ENCODE measurements at regions not wholly inside any gene's neighbourhood (a gene's known extent, or its start where the extent isn't known, plus 50 kb on each side); places are given as distances from the start of the nearest gene placed in this dataset.

GRCh38 chr11:70796648-70797227, 398.4 kb downstream of the CTTN start:
- DNase-seq (ENCODE audit: low spot score), result no peak

GRCh38 chr11:70798296-70798695, 400.0 kb downstream of the CTTN start:
- DNase-seq (ENCODE audit: low spot score), result no peak

GRCh38 chr11:70799386-70799785, 401.1 kb downstream of the CTTN start:
- no peak for DNase-seq (ENCODE audit: low spot score)

- no peak for DNase-seq (ENCODE audit: low spot score)
Observed at GRCh38 chr11:70802185-70802584, 403.9 kb downstream of the CTTN start.

GRCh38 chr11:70804139-70804837, 406.0 kb downstream of the CTTN start:
- no peak for DNase-seq (ENCODE audit: low spot score)

- no peak for DNase-seq (ENCODE audit: low spot score)
Observed at GRCh38 chr11:70805243-70805642, 406.9 kb downstream of the CTTN start.

- DNase-seq (ENCODE audit: low spot score), result no peak
Observed at GRCh38 chr11:70805971-70806370, 407.6 kb downstream of the CTTN start.

GRCh38 chr11:70806461-70807194, 408.3 kb downstream of the CTTN start:
- DNase-seq (ENCODE audit: low spot score), result no peak

GRCh38 chr11:70807195-70807543, 408.8 kb downstream of the CTTN start:
- no peak for DNase-seq (ENCODE audit: low spot score)

- no peak for DNase-seq (ENCODE audit: low spot score)
Observed at GRCh38 chr11:70808686-70809375, 410.5 kb downstream of the CTTN start.

GRCh38 chr11:70810133-70810532, 411.8 kb downstream of the CTTN start:
- no peak for DNase-seq (ENCODE audit: low spot score)

- DNase-seq (ENCODE audit: low spot score), result no peak
Observed at GRCh38 chr11:70810681-70811080, 412.4 kb downstream of the CTTN start.

- no peak for DNase-seq (ENCODE audit: low spot score)
Observed at GRCh38 chr11:70811483-70811882, 413.2 kb downstream of the CTTN start.

GRCh38 chr11:70811915-70812314, 413.6 kb downstream of the CTTN start:
- DNase-seq (ENCODE audit: low spot score), result no peak

- DNase-seq (ENCODE audit: low spot score), result no peak
Observed at GRCh38 chr11:70812472-70812871, 414.1 kb downstream of the CTTN start.

GRCh38 chr11:70813651-70814050, 415.3 kb downstream of the CTTN start:
- DNase-seq (ENCODE audit: low spot score), result no peak

- no peak for DNase-seq (ENCODE audit: low spot score)
Observed at GRCh38 chr11:70815485-70815832, 417.1 kb downstream of the CTTN start.

GRCh38 chr11:70816156-70816678, 417.9 kb downstream of the CTTN start:
- no peak for DNase-seq (ENCODE audit: low spot score)

- DNase-seq (ENCODE audit: low spot score), result no peak
Observed at GRCh38 chr11:70818351-70818750, 420.0 kb downstream of the CTTN start.

- DNase-seq (ENCODE audit: low spot score), result no peak
Observed at GRCh38 chr11:70819022-70819421, 420.7 kb downstream of the CTTN start.

- DNase-seq (ENCODE audit: low spot score), result no peak
Observed at GRCh38 chr11:70820311-70820710, 422.0 kb downstream of the CTTN start.

- DNase-seq (ENCODE audit: low spot score), result no peak
Observed at GRCh38 chr11:70820712-70821111, 422.4 kb downstream of the CTTN start.

GRCh38 chr11:70823771-70824170, 425.4 kb downstream of the CTTN start:
- no peak for DNase-seq (ENCODE audit: low spot score)
